Hippocampal formation (tissue), 2 donors: ENCODE measurements at regions not wholly inside any gene's neighbourhood (a gene's known extent, or its start where the extent isn't known, plus 50 kb on each side); places are given as distances from the start of the nearest gene placed in this dataset.

ENCODE experiments used
- DNase-seq, 2 donors: peaks; one replicate each; lab custom pipeline; 2025; lab: John Stamatoyannopoulos, UW

- no peak for DNase-seq
Observed at GRCh38 chr14:71675126-71675899, 256.9 kb upstream of the RGS6 start.

- DNase-seq = no peak
Observed at GRCh38 chr14:71675900-71676287, 256.3 kb upstream of the RGS6 start.

GRCh38 chr14:71680736-71681387 lies 251.4 kb upstream of the RGS6 start:
- DNase-seq = no peak

- DNase-seq = no peak
Observed at GRCh38 chr14:71682337-71682736, 249.9 kb upstream of the RGS6 start.

GRCh38 chr14:71684323-71684722 lies 247.9 kb upstream of the RGS6 start:
- DNase-seq = no peak

GRCh38 chr14:71686677-71687076 lies 245.6 kb upstream of the RGS6 start:
- DNase-seq = no peak

GRCh38 chr14:71687166-71687831 lies 244.9 kb upstream of the RGS6 start:
- no peak for DNase-seq

- no peak for DNase-seq
Observed at GRCh38 chr14:71688576-71688975, 243.7 kb upstream of the RGS6 start.

- DNase-seq = no peak
Observed at GRCh38 chr14:71690478-71690877, 241.8 kb upstream of the RGS6 start.

- peak; percentile 33 to 47 for DNase-seq
Observed at GRCh38 chr14:71692496-71692895, 239.7 kb upstream of the RGS6 start.

- DNase-seq = no peak
Observed at GRCh38 chr14:71693381-71693780, 238.8 kb upstream of the RGS6 start.

- peak in 1 of 2 donors; percentile 45 for DNase-seq
Observed at GRCh38 chr14:71694591-71695530, 237.4 kb upstream of the RGS6 start.

- DNase-seq = no peak
Observed at GRCh38 chr14:71695611-71696350, 236.4 kb upstream of the RGS6 start.

- DNase-seq = no peak
Observed at GRCh38 chr14:71698027-71698426, 234.2 kb upstream of the RGS6 start.

- no peak for DNase-seq
Observed at GRCh38 chr14:71698673-71699072, 233.6 kb upstream of the RGS6 start.

- DNase-seq = no peak
Observed at GRCh38 chr14:71701990-71702389, 230.2 kb upstream of the RGS6 start.

- DNase-seq = no peak
Observed at GRCh38 chr14:71702786-71703185, 229.4 kb upstream of the RGS6 start.

GRCh38 chr14:71703477-71703876 lies 228.8 kb upstream of the RGS6 start:
- peak in 1 of 2 donors; percentile 21 for DNase-seq

- no peak for DNase-seq
Observed at GRCh38 chr14:71704210-71704609, 228.0 kb upstream of the RGS6 start.

- DNase-seq = no peak
Observed at GRCh38 chr14:71705460-71705859, 226.8 kb upstream of the RGS6 start.

GRCh38 chr14:71709076-71709475 lies 223.2 kb upstream of the RGS6 start:
- DNase-seq = no peak
